HepG2 (cell line): ENCODE measurements at regions not wholly inside any gene's neighbourhood (a gene's known extent, or its start where the extent isn't known, plus 50 kb on each side); places are given as distances from the start of the nearest gene placed in this dataset.

ENCODE experiments used
- ATAC-seq: fragments of 200-7000 bp; cut with Tn5 transposase; 3 replicates; pipeline ENCODE4 v1.9.1; 2020; ENCODE audit warnings: mild to moderate bottlenecking, moderate library complexity
- BruUV-seq: library from RNA; stranded (reverse); fragments of 400-500 nt; replicated peaks from 2 replicates; lab custom pipeline; 2021; lab: Mats Ljungman, UMichigan
- CTCF ChIA-PET: fragments of 300-600 bp; formaldehyde crosslinking; extraction: SDS; loops from one replicate; lab custom pipeline; 2021; ENCODE audit warnings: low total read pairs, inconsistent platforms, low intra/inter-chr PET ratio; lab: Yijun Ruan, JAX
- POLR2A ChIA-PET: fragments of 350-600 bp; sonication (Branson Sonifier 250); formaldehyde crosslinking; loops from one replicate; lab custom pipeline; 2020; ENCODE audit warnings: antibody characterized with exemption, inconsistent platforms; lab: Yijun Ruan, JAX
- DNase-seq: peaks from one replicate; pipeline ENCODE4 v3.0.0-alpha.2; 2015; ENCODE audit warnings: low spot score
- FAIRE-seq: peaks from 3 replicates; lab custom pipeline; 2011; peaks lifted over from hg19 to GRCh38; lab: Jason Lieb, UNC
- H2AFZ ChIP-seq: one replicate; pipeline ENCODE4 v1.6.1; 2011; ENCODE audit warnings: low read length, inconsistent platforms
- H3K27ac ChIP-seq: fragments of 300-600 bp; 3 replicates; pipeline ENCODE4 v1.8.0; 2011; ENCODE audit warnings: mixed run types, mild to moderate bottlenecking, mixed read lengths, low read length, inconsistent platforms; ENCODE audit not compliant: insufficient read depth; ENCODE audit errors: extremely low read length
- H3K27me3 ChIP-seq, 2 experiments: fragments of 200-600 bp in 1 of 2; 2 replicates in 1 of 2; 3 replicates in 1 of 2; pipeline versions ENCODE4 v1.6.0 to v1.8.0; 2011; ENCODE audit warnings: low read length in 2 of 2, mild to moderate bottlenecking in 2 of 2, moderate library complexity in 2 of 2, inconsistent platforms in 1 of 2; ENCODE audit not compliant: insufficient read depth in 2 of 2, control insufficient read depth in 1 of 2
- H3K36me3 ChIP-seq, 2 experiments: fragments of 200-600 bp in 1 of 2; replicated peaks in 1 of 2; 2 replicates in 1 of 2; 3 replicates in 1 of 2; pipeline versions ENCODE4 v1.5.1 to v1.8.0; 2011; ENCODE audit warnings: low read length in 2 of 2, inconsistent platforms in 1 of 2; ENCODE audit not compliant: insufficient read depth in 2 of 2, control insufficient read depth in 1 of 2
- H3K4me1 ChIP-seq: 2 replicates; pipeline ENCODE4 v1.5.1; 2012; ENCODE audit warnings: low read length, inconsistent platforms; ENCODE audit not compliant: insufficient read depth
- H3K4me2 ChIP-seq: 2 replicates; pipeline ENCODE4 v1.6.0; 2011; ENCODE audit warnings: low read depth, low read length, inconsistent platforms
- H3K4me3 ChIP-seq, 3 experiments: fragments of 200-600 bp in 1 of 3; sonication (generic), shearing (Covaris generic) in 1 of 3; replicated peaks in 1 of 3; 2 replicates each; pipeline ENCODE4 v1.5.1; 2011 to 2016; ENCODE audit warnings: low read length in 3 of 3, inconsistent platforms in 2 of 3, low read depth in 2 of 3, mild to moderate bottlenecking in 2 of 3, control low read depth in 1 of 3, mixed read lengths in 1 of 3; ENCODE audit not compliant: insufficient read depth in 1 of 3
- H3K79me2 ChIP-seq: one replicate; pipeline ENCODE4 v1.6.1; 2011; ENCODE audit warnings: low read length, inconsistent platforms; ENCODE audit not compliant: insufficient read depth
- H3K9ac ChIP-seq: 2 replicates; pipeline ENCODE4 v1.6.0; 2011; ENCODE audit warnings: mild to moderate bottlenecking, low read depth, low read length, inconsistent platforms; ENCODE audit not compliant: insufficient read depth
- H3K9me3 ChIP-seq: 2 replicates; pipeline ENCODE4 v1.5.1; 2012; ENCODE audit warnings: mild to moderate bottlenecking, low read length
- H4K20me1 ChIP-seq: 2 replicates; pipeline ENCODE4 v1.6.0; 2011; ENCODE audit warnings: inconsistent platforms, mild to moderate bottlenecking, low read length, moderate library complexity; ENCODE audit not compliant: insufficient read depth
- CENPBD1 ChIP-seq: sonication (generic); formaldehyde crosslinking; IDR thresholded peaks from 2 replicates; pipeline ENCODE4 v1.8.0; 2022; ENCODE audit warnings: missing genetic modification reagents, low read depth, mild to moderate bottlenecking, borderline replicate concordance
- DMAP1 ChIP-seq: IDR thresholded peaks from 2 replicates; pipeline ENCODE4 v1.6.1; 2016
- ETS1 ChIP-seq: sonication (generic); formaldehyde crosslinking; IDR thresholded peaks from 2 replicates; pipeline ENCODE4 v1.4.0; 2020; ENCODE audit warnings: missing genetic modification reagents
- FOXC1 ChIP-seq: sonication (generic); formaldehyde crosslinking; IDR thresholded peaks from 2 replicates; pipeline ENCODE4 v1.8.0; 2022; ENCODE audit warnings: mild to moderate bottlenecking, missing genetic modification reagents, borderline replicate concordance
- HDAC6 ChIP-seq: fragments of 200-600 bp; sonication (generic); IDR thresholded peaks from 2 replicates; pipeline ENCODE4 v1.7.0; 2017; ENCODE audit warnings: mild to moderate bottlenecking, antibody characterized with exemption, low read length, low read depth
- JUN ChIP-seq: sonication (generic); formaldehyde crosslinking; IDR thresholded peaks from 2 replicates; pipeline ENCODE4 v1.4.0; 2020; ENCODE audit warnings: mild to moderate bottlenecking, missing genetic modification reagents
- KLF12 ChIP-seq: sonication (generic); formaldehyde crosslinking; IDR thresholded peaks from 2 replicates; pipeline ENCODE4 v1.4.0; 2020; ENCODE audit warnings: missing genetic modification reagents, borderline replicate concordance
- MIXL1 ChIP-seq: IDR thresholded peaks from 2 replicates; pipeline ENCODE4 v1.6.1; 2016
- RCOR2 ChIP-seq: IDR thresholded peaks from 2 replicates; pipeline ENCODE4 v1.6.1; 2016; ENCODE audit warnings: missing biosample characterization, missing genetic modification reagents
- TRIM24 ChIP-seq: sonication (generic); formaldehyde crosslinking; IDR thresholded peaks from 2 replicates; pipeline ENCODE4 v1.8.0; 2022; ENCODE audit warnings: mild to moderate bottlenecking, missing genetic modification reagents
- XBP1 ChIP-seq: sonication (generic); formaldehyde crosslinking; IDR thresholded peaks from 2 replicates; pipeline ENCODE4 v1.5.0; 2020; ENCODE audit warnings: missing genetic modification reagents
- ZNF18 ChIP-seq: sonication (generic); formaldehyde crosslinking; IDR thresholded peaks from 2 replicates; pipeline ENCODE4 v1.8.0; 2022; ENCODE audit warnings: mild to moderate bottlenecking, missing genetic modification reagents; ENCODE audit not compliant: insufficient replicate concordance
- ZNF451 ChIP-seq: sonication (generic); formaldehyde crosslinking; IDR thresholded peaks from 2 replicates; pipeline ENCODE4 v1.5.0; 2020; ENCODE audit warnings: mild to moderate bottlenecking, missing genetic modification reagents
- ZNF543 ChIP-seq: sonication (generic); formaldehyde crosslinking; IDR thresholded peaks from 2 replicates; pipeline ENCODE4 v1.4.0; 2020; ENCODE audit warnings: mild to moderate bottlenecking, missing genetic modification reagents
- ZNF576 ChIP-seq: sonication (generic); formaldehyde crosslinking; IDR thresholded peaks from 2 replicates; pipeline ENCODE4 v1.4.0; 2020; ENCODE audit warnings: mild to moderate bottlenecking, missing genetic modification reagents
- ZNF605 ChIP-seq: sonication (generic); formaldehyde crosslinking; IDR thresholded peaks from 2 replicates; pipeline ENCODE4 v1.8.0; 2022; ENCODE audit warnings: mild to moderate bottlenecking, missing genetic modification reagents
- ZNF652 ChIP-seq: IDR thresholded peaks from 2 replicates; pipeline ENCODE4 v1.6.1; 2016; ENCODE audit warnings: low read depth, borderline replicate concordance
- WGBS: methylation state at CpG from one replicate; pipeline ENCODE4 v1.1.6; 2017; ENCODE audit warnings: low lambda C conversion rate; 5-methylcytosine and 5-hydroxymethylcytosine counted together
- in situ Hi-C: cut with HindIII; loops from 2 replicates; pipeline ENCODE4 v1.10.0; 2017; ENCODE audit warnings: low pct_unique_long_range_greater_than_20kb; ENCODE audit not compliant: extremely low pct_ligation_motif_present
- intact Hi-C: fragments of 100-400 bp; cut with micrococcal nuclease; formaldehyde crosslinking; loops from one replicate; pipeline ENCODE4 v1.10.0; 2022; ENCODE audit not compliant: unreplicated experiment
- TF ChIP-seq, protein P1 (sequence below): IDR thresholded peaks from 2 replicates; pipeline ENCODE4 v1.6.1; 2016
- TF ChIP-seq, protein P2 (sequence below): sonication (generic); formaldehyde crosslinking; IDR thresholded peaks from 2 replicates; pipeline ENCODE4 v1.5.1; 2020; ENCODE audit warnings: mild to moderate bottlenecking, moderate library complexity, missing genetic modification reagents
- TF ChIP-seq, protein P3 (sequence below): IDR thresholded peaks from 2 replicates; pipeline ENCODE4 v1.6.1; 2016; ENCODE audit warnings: low read depth

GRCh38 chr11:110830344-110830743, 118.1 kb upstream of the ARHGAP20 start:
- DNase-seq (no peak), FAIRE-seq (no peak), ATAC-seq (no peak)
- no peak for TF ChIP-seq HDAC6
- TF ChIP-seq, protein P1, sequence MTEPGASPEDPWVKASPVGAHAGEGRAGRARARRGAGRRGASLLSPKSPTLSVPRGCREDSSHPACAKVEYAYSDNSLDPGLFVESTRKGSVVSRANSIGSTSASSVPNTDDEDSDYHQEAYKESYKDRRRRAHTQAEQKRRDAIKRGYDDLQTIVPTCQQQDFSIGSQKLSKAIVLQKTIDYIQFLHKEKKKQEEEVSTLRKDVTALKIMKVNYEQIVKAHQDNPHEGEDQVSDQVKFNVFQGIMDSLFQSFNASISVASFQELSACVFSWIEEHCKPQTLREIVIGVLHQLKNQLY (CRISPR knock-in tag) = no peak
- TF ChIP-seq, protein P2, sequence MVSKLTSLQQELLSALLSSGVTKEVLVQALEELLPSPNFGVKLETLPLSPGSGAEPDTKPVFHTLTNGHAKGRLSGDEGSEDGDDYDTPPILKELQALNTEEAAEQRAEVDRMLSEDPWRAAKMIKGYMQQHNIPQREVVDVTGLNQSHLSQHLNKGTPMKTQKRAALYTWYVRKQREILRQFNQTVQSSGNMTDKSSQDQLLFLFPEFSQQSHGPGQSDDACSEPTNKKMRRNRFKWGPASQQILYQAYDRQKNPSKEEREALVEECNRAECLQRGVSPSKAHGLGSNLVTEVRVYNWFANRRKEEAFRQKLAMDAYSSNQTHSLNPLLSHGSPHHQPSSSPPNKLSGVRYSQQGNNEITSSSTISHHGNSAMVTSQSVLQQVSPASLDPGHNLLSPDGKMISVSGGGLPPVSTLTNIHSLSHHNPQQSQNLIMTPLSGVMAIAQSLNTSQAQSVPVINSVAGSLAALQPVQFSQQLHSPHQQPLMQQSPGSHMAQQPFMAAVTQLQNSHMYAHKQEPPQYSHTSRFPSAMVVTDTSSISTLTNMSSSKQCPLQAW (CRISPR knock-in tag) = no peak
- TF ChIP-seq ZNF18 (CRISPR knock-in tag) = no peak
- no peak for TF ChIP-seq DMAP1 (CRISPR knock-in tag)
- no peak for TF ChIP-seq ZNF605 (CRISPR knock-in tag)
- no peak for TF ChIP-seq CENPBD1 (CRISPR knock-in tag)
- TF ChIP-seq FOXC1 (CRISPR knock-in tag) = no peak
- no peak for TF ChIP-seq KLF12
- TF ChIP-seq TRIM24 = no peak
- TF ChIP-seq ZNF576 = no peak
- TF ChIP-seq, protein P3, sequence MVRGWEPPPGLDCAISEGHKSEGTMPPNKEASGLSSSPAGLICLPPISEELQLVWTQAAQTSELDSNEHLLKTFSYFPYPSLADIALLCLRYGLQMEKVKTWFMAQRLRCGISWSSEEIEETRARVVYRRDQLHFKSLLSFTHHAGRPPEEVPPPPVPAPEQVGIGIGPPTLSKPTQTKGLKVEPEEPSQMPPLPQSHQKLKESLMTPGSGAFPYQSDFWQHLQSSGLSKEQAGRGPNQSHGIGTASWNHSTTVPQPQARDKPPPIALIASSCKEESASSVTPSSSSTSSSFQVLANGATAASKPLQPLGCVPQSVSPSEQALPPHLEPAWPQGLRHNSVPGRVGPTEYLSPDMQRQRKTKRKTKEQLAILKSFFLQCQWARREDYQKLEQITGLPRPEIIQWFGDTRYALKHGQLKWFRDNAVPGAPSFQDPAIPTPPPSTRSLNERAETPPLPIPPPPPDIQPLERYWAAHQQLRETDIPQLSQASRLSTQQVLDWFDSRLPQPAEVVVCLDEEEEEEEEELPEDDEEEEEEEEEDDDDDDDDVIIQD (CRISPR knock-in tag) = no peak
- no peak for TF ChIP-seq ZNF652 (CRISPR knock-in tag)
- TF ChIP-seq ETS1 (CRISPR knock-in tag) = no peak
- no peak for TF ChIP-seq ZNF543
- no peak for TF ChIP-seq MIXL1 (CRISPR knock-in tag)
- no peak for TF ChIP-seq XBP1 (CRISPR knock-in tag)
- no peak for TF ChIP-seq ZNF451 (CRISPR knock-in tag)
- TF ChIP-seq RCOR2 (CRISPR knock-in tag) = no peak
- no peak for TF ChIP-seq JUN (CRISPR knock-in tag)
- Histone ChIP-seq H3K4me1 (no peaks in the 10 kb centered on the region), H3K9ac (no peak overlapping the region), H3K36me3 (no peaks in the 10 kb centered on the region), H3K27me3 (no peaks in the 10 kb centered on the region), H3K4me3 (no peak overlapping the region), H3K79me2 (no peaks in the 10 kb centered on the region), H2AFZ (no peak overlapping the region), H3K27ac (no peak overlapping the region), H3K4me2 (no peak overlapping the region), H4K20me1 (no peaks in the 10 kb centered on the region), H3K9me3 (no peaks in the 10 kb centered on the region)
- no TSS peak for BruUV-seq
- intact Hi-C loops (no loop called here), in situ Hi-C loops (no loop called here)
- ChIA-PET POLR2A (no interaction called here), CTCF (no interaction called here)
- 0% methylated on average over 7 of the region's 7 CpGs for WGBS
